ENCODE measurements at regions not wholly inside any gene's neighbourhood (a gene's known extent, or its start where the extent isn't known, plus 50 kb on each side); places are given as distances from the start of the nearest gene placed in this dataset.
A peak's percentile ranks its signal among the peaks of the same experiment; 100 is the strongest.
"Not testable (repeated sequence)": the region's sequence is repeated elsewhere in the genome, so short reads cannot be mapped to it uniquely, and the experiment has no call there.

DNA sequence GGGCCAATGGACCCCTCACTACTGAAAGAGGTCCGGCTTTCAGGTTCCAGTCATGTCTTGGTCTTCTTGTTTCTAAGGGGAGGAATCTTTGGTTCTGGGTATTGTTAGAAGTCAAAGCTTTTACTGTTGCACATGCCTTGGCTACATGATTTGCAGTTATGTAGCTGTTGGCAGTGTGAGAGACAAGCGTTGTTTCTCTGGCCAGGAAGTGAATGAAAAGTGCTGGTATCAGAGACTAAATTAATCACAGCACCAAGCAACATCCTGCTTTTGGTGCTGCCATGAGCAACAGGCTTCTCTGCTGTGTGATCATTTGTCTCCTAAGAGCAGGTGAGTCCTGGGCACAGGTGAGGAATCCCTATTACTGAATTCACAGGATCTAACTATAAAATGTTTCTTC lies 100.1 kb upstream of the PRSS3 start:
- no peak for DNase-seq

DNA sequence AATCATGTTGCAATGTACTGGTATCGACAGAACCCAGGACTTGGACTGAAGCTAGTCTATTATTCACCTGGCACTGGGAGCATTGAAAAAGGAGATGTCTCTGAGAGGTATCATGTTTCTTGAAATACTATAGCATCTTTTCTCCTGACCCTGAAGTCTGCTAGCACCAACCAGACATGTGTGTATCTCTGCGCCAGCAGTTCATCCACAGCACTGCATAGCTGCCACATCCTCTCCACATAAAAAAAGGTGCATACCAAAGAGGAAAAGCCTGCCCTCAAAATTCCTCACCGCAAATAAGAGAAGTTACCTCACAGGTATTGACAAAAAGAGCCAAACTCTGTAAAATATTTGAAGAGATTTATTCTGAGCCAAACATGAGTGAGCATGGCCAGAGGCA lies 99.5 kb upstream of the PRSS3 start:
- DNase-seq = no peak

DNA sequence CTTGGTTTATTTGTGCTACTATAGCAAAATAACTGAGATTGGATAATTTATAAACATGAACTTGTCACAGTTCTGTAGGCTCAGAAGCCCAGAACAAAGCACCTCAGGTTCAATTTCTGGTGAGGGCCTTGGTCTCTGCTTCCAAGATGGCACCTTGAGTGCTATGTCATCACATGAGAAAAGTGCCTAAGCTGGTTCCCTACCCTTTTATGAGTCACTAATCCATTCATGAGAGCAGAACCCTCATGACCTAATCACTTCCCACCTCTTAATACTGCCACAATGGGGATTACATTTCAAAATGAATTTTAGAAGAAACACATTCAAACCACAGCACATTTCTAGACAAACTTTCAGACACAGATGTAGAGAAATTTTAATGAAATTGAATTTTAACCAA lies 98.2 kb upstream of the PRSS3 start:
- no peak for DNase-seq

DNA sequence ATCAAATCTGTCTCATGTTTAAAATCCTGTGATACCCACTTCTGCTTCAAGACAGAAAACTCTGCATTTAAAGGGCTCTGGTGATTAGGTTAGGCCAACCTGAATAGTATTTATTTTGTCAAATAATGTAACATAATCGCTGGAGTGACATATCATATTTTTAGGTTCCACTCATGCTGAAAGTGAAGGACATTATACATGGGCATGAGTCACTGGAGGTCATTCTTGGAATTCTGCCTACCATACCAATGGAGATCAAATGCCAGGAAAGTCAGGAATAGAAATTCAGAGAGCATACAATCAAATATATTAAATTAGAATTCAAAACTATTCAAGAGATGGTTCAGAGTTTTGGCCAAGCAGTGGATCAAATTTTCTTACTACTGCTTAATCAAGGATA lies 97.1 kb upstream of the PRSS3 start:
- DNase-seq = no peak

DNA sequence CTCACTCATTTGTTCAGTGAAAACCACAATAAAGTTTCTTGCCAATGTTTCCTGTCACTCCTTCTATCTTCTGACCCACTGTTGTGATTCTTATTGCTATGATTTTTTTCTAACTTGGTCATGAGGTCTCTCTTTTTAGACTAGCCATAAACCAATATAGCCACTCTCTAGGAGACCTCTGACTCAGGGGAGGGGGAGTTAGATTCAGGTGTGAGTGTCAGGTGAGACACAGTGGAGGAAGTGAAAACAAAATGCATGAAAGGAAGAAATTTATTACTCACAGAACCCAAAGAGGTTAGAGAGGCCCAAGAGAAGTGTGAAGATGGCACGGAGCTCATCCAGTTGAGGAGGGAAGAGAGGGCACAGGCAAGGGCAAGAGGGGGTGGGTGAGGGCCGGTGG lies 94.4 kb upstream of the PRSS3 start:
- not testable (repeated sequence) for DNase-seq

DNA sequence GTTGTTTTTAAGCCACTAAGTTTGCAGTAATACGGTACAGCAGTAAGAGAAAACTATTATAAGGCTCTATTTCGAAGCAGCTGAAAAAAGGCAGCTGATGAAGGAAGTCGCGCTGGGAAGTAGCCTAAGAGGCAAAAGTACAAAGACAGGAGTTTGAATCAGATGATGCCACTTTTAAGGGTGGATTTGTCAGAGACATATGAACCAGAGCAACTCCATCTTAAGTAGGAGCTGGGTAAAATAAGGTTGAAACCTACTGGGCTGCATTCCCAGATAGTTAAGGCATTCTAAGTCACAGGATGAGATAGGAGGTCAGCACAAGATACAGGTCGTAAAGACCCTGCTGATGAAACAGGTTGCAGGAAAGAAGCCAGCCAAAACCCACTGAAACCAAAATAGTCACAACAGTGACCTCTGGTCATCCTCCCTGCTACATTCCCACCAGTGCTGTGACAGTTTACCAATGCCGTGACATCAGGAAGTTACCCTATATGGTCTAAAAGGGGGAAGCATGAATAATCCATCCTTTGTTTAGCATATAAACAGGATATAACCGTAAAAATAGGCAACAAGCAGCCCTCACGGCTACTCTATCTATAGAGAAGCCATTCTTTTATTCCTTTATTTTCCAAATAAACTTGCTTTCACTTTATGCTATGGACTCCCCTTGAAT lies 91.8 kb upstream of the PRSS3 start:
- DNase-seq = no peak

DNA sequence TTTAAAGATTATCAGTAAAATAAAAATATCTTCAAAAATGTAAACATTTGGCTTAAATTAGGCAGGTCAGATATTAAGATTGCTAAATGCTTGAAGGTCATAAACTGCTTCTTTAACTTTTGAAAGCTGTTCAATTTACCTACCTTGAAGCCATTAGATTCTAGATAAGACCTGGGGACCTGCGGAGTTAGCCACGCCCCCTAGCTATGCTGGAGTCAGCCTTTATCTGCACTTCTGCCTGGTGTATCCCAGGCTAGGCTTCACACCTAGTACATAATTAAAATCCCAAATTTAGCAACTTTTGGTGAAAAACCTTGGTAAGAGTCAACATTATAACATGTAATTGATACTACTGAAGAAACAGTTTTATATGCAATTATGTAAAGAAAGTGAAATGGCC lies 89.9 kb upstream of the PRSS3 start:
- not testable (repeated sequence) for DNase-seq

DNA sequence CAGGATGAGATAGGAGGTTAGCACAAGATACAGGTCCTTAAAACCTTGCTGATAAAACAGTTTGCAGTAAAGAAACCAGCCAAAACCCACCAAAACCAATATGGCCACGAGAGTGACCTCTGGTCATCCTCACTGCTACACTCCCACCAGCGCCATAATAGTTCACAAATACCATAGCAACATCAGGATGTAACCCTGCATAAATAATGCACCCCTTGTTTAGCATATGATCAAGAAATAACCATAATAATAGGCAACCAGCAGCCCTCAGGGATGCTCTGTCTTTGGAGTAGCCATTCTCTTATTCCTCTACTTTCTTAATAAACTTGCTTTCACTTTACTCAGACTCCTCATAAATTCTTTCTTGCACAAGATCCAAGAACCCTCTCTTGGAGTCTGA lies 86.9 kb upstream of the PRSS3 start:
- no peak for DNase-seq

DNA sequence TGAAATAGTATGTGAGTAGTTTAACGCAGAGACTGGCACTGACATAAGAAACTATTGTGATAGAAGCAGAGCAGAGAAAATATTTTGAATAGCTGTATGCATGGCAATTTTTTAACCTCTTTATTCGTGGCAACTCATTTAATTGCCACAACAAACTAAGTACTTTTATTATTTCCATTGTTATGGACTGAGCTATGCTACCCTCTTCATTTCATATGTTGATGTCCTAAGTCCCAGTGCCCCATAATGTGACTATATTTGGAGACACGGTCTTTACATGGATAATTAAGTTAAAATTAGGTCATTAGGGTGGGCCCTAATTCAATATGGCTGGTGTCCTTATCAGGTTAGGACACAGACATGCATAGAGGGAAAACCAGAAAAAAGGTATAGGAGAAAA lies 86.1 kb upstream of the PRSS3 start:
- no peak for DNase-seq

DNA sequence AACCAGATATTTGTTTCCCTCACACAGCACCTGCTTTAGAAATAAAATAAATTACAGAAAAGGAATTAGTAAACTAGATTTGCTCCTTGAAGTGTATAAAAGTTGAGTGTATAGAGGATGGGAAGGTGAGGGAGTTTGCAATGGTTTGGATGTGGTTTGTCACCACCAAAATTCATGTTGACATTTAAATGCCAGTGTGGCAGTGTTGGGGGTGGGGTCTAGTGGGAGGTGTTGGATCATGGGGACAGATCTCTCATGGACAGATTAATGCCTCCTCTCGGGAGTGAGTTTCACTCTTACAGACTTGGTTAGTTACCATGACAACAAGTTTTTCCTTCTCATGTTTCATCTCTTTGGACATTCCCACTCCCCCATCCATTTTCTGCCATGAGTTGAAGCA lies 83.9 kb upstream of the PRSS3 start:
- DNase-seq = not testable (repeated sequence)

DNA sequence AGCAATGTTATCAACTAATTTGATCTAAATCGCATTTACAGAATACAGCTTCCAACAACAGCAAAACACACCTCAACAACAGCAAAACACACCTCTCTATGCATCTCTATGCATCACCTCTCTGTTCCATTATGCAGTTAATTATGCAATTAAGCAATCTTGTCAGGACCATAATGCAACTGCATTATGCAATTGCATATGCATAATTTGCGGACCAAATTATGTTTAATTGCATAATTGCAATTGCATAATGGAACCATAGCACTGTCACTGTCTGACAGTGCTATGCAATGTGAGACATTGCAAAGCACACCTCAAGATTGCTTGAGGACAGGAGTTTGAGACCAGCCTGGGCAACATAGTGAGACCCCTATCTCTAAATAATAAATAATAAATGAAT lies 80.4 kb upstream of the PRSS3 start:
- DNase-seq = no peak

DNA sequence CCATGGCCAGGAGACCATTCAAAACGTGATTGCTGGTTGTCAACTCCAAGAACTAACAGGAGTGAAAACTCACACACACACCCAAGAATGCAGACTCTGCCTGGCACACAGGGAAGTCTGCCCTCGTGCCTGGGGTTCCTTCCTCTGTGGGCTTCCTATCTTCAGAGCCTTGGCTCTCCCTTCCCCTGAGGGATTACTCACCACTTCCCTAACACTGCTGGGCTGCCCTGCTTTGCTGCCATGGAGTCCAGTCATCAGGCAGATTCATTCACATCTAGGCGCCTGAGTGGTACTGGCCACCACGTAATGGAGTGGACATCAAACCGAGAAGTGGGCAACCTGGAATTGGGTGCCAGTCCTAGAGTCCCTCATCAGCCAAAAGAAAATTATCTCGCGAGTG lies 76.4 kb upstream of the PRSS3 start:
- no peak for DNase-seq

DNA sequence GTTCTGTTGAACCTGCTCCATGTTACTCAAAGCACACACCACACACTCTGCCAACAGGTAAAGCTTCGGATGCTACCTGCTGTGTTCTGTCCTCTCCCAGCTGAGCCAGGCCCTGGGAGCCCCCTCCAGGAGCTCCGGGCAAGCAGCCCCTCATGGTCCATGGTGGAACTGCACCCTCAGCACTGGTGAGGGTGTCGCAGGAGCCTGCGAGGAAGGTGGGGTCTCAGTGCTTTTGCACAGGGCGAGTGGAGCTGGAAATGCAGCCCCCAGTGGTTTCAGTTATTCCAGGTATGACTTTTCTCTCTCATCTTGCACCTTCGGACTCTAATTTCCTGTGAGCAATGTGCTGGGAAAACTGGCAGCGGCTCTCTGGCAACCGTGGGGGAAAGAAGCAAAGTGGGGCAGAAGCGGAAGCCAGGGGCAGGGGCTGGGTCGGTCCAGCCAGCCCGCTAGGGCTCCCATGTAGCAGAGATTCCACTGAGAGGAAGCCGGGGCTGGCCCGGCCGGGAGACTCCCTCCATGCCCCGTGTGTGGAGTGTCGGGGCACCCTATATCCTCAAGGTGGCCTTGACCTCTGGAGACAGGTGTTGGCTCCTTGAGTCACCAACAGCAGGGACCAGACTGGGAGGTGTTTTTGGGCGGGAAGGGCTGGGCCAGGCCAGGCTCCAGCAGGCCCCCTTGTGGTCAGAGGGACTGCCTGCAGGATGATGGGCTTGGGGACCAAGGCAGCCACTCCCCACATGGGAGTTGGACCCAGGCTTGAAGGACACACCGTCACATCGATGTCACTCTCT lies 75.6 kb upstream of the PRSS3 start:
- no peak for DNase-seq

DNA sequence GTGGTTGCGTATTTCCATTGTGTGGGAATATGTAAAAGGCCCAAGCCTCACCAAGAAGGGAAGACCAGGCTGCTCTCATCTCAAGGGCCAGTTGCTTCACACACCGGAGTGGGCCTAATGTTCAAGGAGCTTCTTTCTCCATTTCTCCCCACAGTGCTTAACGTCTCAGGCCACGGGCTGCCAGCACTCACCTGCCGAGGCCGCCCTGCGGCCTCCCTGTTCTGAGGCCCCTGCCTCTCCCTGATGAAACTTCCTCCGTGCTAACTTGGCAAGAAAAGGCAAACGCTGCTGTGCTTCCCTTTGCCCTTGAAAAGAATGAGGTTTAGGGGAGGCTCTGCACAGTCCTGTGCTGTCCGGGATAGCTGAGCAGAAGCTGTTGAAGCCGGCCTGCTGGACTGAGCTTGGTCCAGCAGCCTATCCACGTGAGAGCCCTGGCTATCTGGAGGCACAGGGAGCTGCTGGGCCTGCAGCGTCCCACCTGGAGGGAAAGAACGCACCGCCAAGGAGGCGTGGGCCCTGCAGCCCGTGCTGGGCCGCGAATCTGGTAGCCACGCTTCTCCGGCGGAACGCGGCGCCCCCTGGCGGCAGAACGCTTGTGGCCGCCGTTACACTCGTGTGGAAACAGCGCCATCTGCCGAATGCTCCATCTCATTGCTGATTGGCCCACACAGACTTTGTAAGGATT lies 73.5 kb upstream of the PRSS3 start:
- DNase-seq = peak; percentile 63

DNA sequence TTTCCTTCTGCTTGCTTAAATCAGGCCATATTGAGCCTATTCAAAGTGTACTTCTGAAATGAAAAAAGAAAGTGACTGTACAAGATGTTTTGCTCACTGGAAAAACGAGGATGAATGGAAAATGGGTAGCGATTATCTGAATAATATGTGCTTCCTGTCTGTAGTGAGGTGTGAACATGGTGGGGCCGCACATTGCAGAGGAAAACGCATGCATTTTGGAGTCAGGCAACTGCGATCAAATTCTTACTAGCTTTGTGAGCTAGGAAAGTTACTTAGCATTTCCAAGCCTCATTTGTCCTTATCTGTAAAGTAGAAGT lies 73.0 kb upstream of the PRSS3 start:
- DNase-seq = no peak

DNA sequence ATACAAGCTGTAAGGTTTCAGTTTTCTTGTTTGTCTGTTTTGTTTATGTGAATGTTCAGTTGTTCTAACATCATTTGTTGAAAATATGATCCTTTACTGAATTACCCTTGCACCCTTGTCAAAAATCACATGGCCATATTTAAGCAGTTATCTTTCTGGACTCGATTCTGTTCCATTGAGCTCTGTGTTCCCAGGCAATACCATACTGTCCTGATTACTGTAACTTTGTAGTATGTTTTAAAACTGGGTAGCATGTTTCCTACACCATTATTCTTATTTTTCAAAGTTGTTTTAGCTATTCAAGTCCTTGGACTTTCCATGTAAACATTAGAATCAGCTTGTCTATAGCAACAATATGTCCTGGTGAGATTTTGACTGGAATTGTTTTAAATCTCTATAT lies 66.7 kb upstream of the PRSS3 start:
- no peak for DNase-seq

DNA sequence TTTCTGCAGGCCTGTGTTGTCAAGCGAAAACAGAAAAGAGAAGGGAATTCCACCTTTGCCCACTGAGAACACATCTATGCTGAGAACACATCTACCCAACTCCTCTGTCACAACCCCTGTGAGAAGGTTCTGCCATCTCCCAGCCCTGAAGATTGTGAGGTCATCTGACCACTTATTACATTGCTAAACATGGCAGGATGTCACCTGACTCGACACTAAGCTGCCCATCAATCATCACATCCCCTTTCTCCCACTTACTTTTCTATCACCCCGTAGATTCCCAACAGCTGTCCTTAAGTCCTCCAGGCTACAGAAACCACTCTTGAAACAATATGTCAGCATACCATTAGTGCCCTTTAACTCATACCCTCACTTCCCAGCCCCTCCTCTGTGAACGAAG lies 64.2 kb upstream of the PRSS3 start:
- DNase-seq = no peak

DNA sequence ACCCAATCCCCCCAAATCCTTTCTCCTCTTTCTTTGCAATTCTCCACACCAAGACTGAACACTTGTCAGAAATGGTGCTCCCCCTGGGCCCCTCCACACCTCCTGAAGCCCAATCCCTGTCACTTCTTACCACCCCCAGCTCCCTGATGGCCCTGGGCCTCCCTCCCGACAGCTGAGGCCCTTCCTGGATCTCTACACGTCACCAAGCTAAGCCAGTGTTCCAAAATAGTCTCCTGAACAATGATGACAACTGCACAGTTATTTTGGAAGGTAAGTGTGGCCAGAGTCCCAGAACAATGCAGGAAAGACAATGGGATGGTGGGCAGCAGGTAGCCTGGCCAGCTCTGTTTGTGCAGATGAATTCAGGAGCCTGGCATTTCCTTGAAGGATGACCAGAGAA lies 63.7 kb upstream of the PRSS3 start:
- no peak for DNase-seq

DNA sequence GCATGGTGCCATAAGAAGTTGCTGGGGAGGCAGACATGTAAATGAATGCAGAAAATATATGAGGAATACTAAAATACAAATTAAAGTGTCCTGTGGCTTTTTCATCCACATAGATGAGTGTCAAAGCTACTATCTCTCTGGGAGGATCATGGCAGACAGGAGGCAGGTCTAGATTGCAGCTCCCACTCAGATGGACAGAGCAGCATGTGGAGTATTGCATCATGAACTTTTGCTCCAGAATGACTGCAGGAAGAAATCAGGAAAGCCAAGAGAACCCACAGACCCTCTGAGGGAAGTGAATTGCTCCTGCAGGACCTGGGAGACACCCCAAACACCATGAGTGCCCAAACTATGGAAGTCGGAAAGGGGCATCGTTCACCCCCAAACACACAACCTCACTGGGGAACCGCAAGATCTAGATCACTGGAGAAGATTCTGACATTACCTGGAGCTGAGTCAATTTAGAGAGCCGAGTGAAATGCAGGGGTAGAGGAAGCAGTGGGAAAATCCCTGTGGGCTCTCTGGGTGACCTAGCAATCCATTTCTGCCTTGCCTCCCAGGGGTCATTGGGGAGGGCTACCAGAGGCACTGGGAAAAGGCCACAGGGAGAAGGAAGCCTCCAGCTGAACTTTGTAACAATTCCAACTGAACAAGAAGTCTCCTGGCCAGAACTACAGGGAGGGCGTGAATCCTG lies 61.0 kb upstream of the PRSS3 start:
- not testable (repeated sequence) for DNase-seq

DNA sequence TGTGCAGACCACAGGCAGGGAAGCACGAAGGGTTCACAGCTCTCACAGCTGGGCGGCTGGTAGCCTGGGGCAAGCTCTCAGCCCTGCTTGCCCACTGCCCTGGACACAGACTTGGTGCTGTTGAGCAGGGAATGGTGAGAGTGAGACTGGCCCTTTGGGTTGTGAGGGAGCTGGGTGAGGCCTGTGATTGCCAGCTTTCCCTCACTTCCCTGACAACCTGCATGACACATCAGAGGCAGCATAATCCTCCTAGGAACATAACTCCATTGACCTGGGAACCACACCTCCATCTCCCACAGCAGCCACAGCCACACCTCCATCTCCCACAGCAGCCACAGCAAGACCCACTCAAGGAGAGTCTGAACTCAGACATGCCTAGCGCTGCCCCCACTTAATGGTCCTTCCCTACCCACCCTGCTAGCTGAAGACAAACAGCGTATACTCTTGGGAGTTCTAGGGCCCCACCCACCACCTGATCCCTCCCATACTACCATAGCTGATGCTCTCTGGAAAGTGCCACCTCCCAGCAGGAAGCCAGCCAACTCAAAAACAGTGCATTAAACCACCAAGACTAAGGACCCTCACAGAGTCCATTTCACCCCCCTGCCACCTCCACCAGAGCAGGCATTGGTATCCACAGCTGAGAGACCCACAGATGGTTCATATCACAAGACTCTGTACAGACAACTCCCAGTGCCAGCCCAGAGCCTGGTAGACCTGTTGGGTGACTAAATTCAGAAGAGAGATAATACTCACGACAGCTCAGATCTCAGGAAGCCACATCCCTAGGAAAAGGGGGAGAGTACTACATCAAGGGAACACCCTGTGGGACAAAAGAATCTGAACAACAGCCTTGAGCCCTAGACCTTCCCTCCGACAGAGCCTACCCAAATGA lies 60.2 kb upstream of the PRSS3 start:
- not testable (repeated sequence) for DNase-seq

DNA sequence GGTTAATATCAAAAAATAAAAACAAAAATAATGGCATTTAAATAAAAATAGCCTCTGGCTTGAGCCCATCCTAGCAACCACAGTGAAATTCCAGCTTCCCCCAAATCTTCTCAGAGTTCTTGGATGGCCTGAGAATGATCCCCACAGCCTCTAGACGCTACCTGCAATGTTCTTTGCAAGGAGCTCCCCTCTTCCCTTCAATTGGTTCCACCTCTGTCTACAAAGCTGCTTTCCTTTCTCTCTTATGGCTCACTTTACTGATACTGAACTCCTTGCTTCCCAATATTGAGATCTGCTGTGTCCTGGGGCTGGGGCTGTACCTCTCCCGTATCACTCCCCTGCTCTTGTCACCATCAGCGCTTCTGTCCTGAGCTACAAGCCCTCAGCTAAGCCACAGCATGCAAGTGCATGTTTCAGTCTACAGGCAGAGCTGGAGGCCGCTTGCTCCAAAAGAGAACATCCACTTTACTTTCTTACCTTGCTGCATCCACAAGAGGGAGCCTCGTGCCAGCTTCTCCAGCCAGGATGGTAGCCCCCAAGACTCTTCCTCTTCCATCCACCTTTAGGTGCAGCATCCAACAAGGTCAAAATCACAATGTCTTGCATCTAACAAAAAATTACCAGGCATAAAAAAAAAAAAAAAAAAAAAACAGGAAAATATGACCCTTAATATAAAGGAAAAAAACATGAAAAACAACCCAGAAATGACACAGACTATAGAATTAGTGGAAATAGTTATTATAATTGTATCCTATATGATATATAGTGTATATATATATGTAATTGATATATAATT lies 57.4 kb upstream of the PRSS3 start:
- DNase-seq = peak; percentile 52

DNA sequence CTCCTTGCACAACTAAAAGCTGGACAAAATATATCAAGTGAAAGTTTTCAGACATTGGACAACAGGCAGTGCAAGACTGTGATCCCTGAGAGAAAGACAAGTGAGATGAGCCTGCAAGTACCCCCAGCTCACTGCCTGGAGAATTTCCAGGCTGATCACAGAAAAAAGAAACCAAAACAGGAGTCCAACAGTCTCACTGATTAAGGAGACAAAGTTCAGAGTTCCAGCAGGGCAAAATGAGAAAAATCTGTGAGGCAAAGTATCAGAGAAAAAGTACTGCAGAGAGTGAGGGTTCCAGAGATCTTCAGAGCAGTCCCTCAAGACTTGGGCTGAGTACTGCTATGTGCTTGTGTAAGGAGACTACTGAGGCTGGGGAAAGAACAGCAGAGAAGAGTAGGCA lies 56.0 kb upstream of the PRSS3 start:
- no peak for DNase-seq
